CD4-positive, alpha-beta T cell treated with Interleukin-21 for 1 hour (primary cell): ENCODE measurements at regions not wholly inside any gene's neighbourhood (a gene's known extent, or its start where the extent isn't known, plus 50 kb on each side); places are given as distances from the start of the nearest gene placed in this dataset.
"Not testable (repeated sequence)": the region's sequence is repeated elsewhere in the genome, so short reads cannot be mapped to it uniquely, and the experiment has no call there.

Source experiments
- DNase-seq: peaks from one replicate; pipeline ENCODE4 v3.0.0-alpha.2; 2020

- DNase-seq: no peak
Observed at GRCh38 chr13:81406639-81407292, 1065.8 kb upstream of the SPRY2 start.

GRCh38 chr13:81406022-81406421, 1065.1 kb upstream of the SPRY2 start:
- DNase-seq: no peak

- no peak for DNase-seq
Observed at GRCh38 chr13:81396192-81396591, 1055.3 kb upstream of the SPRY2 start.

- DNase-seq: no peak
Observed at GRCh38 chr13:81395368-81395767, 1054.4 kb upstream of the SPRY2 start.

GRCh38 chr13:81394640-81395039, 1053.7 kb upstream of the SPRY2 start:
- no peak for DNase-seq

- no peak for DNase-seq
Observed at GRCh38 chr13:81393721-81394120, 1052.8 kb upstream of the SPRY2 start.

- no peak for DNase-seq
Observed at GRCh38 chr13:81393110-81393509, 1052.2 kb upstream of the SPRY2 start.

- no peak for DNase-seq
Observed at GRCh38 chr13:81388400-81388799, 1047.5 kb upstream of the SPRY2 start.

- no peak for DNase-seq
Observed at GRCh38 chr13:81383444-81383843, 1042.5 kb upstream of the SPRY2 start.

- no peak for DNase-seq
Observed at GRCh38 chr13:81382246-81382645, 1041.3 kb upstream of the SPRY2 start.

GRCh38 chr13:81381560-81381959, 1040.6 kb upstream of the SPRY2 start:
- no peak for DNase-seq

GRCh38 chr13:81379183-81379582, 1038.3 kb upstream of the SPRY2 start:
- no peak for DNase-seq

- DNase-seq: no peak
Observed at GRCh38 chr13:81377921-81378320, 1037.0 kb upstream of the SPRY2 start.

- DNase-seq: no peak
Observed at GRCh38 chr13:81375709-81376108, 1034.8 kb upstream of the SPRY2 start.

GRCh38 chr13:81362711-81363110, 1021.8 kb upstream of the SPRY2 start:
- not testable (repeated sequence) for DNase-seq

GRCh38 chr13:81350056-81350455, 1009.1 kb upstream of the SPRY2 start:
- DNase-seq: no peak

- DNase-seq: not testable (repeated sequence)
Observed at GRCh38 chr13:81340118-81341069, 999.5 kb upstream of the SPRY2 start.

- not testable (repeated sequence) for DNase-seq
Observed at GRCh38 chr13:81339666-81340065, 998.7 kb upstream of the SPRY2 start.

- DNase-seq: no peak
Observed at GRCh38 chr13:81334481-81334880, 993.6 kb upstream of the SPRY2 start.

GRCh38 chr13:81326913-81327312, 986.0 kb upstream of the SPRY2 start:
- no peak for DNase-seq

GRCh38 chr13:81320516-81320915, 979.6 kb upstream of the SPRY2 start:
- no peak for DNase-seq

- DNase-seq: no peak
Observed at GRCh38 chr13:81319351-81319750, 978.4 kb upstream of the SPRY2 start.

- DNase-seq: no peak
Observed at GRCh38 chr13:81318231-81319019, 977.5 kb upstream of the SPRY2 start.
